ENCODE measurements at regions not wholly inside any gene's neighbourhood (a gene's known extent, or its start where the extent isn't known, plus 50 kb on each side); places are given as distances from the start of the nearest gene placed in this dataset.

DNA sequence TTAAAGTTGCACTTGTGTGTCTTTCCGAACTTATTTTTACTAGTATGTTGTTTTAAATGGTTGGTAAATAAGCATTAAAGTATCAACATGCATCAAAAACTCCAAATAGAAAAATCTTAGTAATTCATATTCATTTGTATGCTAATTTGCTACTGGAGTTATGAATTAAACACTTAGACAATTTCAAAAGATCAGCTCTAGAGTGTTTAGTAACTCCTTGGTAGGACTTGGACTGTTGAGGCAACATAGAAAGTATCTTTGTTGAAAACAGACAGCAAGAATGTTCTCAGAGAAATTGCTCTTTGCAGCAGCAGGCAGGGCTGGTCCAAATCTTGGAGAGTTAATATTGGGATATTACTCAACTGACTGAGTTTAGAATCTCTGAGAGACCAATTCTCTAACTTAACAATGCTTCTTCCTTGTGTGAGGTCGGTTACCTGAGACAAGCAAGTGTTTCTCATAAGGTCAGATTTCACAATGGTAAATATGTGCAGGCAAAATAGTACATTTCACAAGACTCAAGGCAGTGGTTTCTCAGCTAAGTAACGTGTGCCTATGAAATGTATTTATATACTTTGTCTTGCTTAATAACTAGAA, 147.8 kb upstream of the IL12A start:
- TF ChIP-seq EZH2phosphoT487 (IDR thresholded peaks at IDR 0.05; ENCODE audit: borderline replicate concordance, low read depth, low read length) = no peak
- no peak for TF ChIP-seq CTCF (conservative IDR thresholded peaks at IDR 0.05; ENCODE audit: low read length)

Data from OCI-LY7 (cell line).